Stimulated activated CD4-positive, alpha-beta T cell treated with anti-CD3 and anti-CD28 coated beads, Interleukin-4, amount 100 ng/mL, for 1 hour (primary cell): ENCODE measurements at regions not wholly inside any gene's neighbourhood (a gene's known extent, or its start where the extent isn't known, plus 50 kb on each side); places are given as distances from the start of the nearest gene placed in this dataset.
"Not testable (repeated sequence)": the region's sequence is repeated elsewhere in the genome, so short reads cannot be mapped to it uniquely, and the experiment has no call there.

Experiments
- DNase-seq: peaks from one replicate; pipeline ENCODE4 v3.0.0-alpha.2; 2020

GRCh38 chr10:64798297-64798696, 1277.1 kb downstream of the REEP3 start:
- no peak for DNase-seq

- DNase-seq: not testable (repeated sequence)
These were observed 1287.0 kb downstream of the REEP3 start for GRCh38 chr10:64808233-64808632.

- DNase-seq: not testable (repeated sequence)
These were observed 1288.8 kb downstream of the REEP3 start for GRCh38 chr10:64810046-64810445.

- DNase-seq: no peak
These were observed 1292.2 kb downstream of the REEP3 start for GRCh38 chr10:64813391-64813790.

GRCh38 chr10:64814201-64814600, 1293.0 kb downstream of the REEP3 start:
- no peak for DNase-seq

GRCh38 chr10:64829888-64830412, 1308.7 kb downstream of the REEP3 start:
- no peak for DNase-seq

- DNase-seq: no peak
These were observed 1309.7 kb downstream of the REEP3 start for GRCh38 chr10:64830869-64831268.

- no peak for DNase-seq
These were observed 1319.1 kb downstream of the REEP3 start for GRCh38 chr10:64840341-64840740.

GRCh38 chr10:64846700-64847099, 1325.5 kb downstream of the REEP3 start:
- DNase-seq: no peak

- no peak for DNase-seq
These were observed 1334.7 kb downstream of the REEP3 start for GRCh38 chr10:64855941-64856340.

GRCh38 chr10:64859911-64860310, 1338.7 kb downstream of the REEP3 start:
- DNase-seq: no peak

- DNase-seq: no peak
These were observed 1342.6 kb downstream of the REEP3 start for GRCh38 chr10:64863836-64864235.

GRCh38 chr10:64867501-64867962, 1346.3 kb downstream of the REEP3 start:
- DNase-seq: no peak

GRCh38 chr10:64873088-64873487, 1351.9 kb downstream of the REEP3 start:
- no peak for DNase-seq

- DNase-seq: no peak
These were observed 1352.8 kb downstream of the REEP3 start for GRCh38 chr10:64873959-64874358.

- no peak for DNase-seq
These were observed 1359.3 kb downstream of the REEP3 start for GRCh38 chr10:64880546-64880945.

GRCh38 chr10:64881257-64881656, 1360.1 kb downstream of the REEP3 start:
- DNase-seq: no peak

GRCh38 chr10:64896582-64896981, 1375.4 kb downstream of the REEP3 start:
- no peak for DNase-seq

- DNase-seq: not testable (repeated sequence)
These were observed 1385.1 kb downstream of the REEP3 start for GRCh38 chr10:64906311-64906710.

- DNase-seq: not testable (repeated sequence)
These were observed 1403.1 kb downstream of the REEP3 start for GRCh38 chr10:64924306-64924705.

GRCh38 chr10:64952042-64952441, 1430.8 kb downstream of the REEP3 start:
- no peak for DNase-seq

- no peak for DNase-seq
These were observed 1435.2 kb downstream of the REEP3 start for GRCh38 chr10:64956441-64956840.

GRCh38 chr10:64959116-64959515, 1437.9 kb downstream of the REEP3 start:
- no peak for DNase-seq

- no peak for DNase-seq
These were observed 1438.7 kb downstream of the REEP3 start for GRCh38 chr10:64959883-64960282.

GRCh38 chr10:64973391-64973790, 1452.2 kb downstream of the REEP3 start:
- DNase-seq: no peak

GRCh38 chr10:64976150-64976549, 1454.9 kb downstream of the REEP3 start:
- no peak for DNase-seq
